ENCODE measurements at regions not wholly inside any gene's neighbourhood (a gene's known extent, or its start where the extent isn't known, plus 50 kb on each side); places are given as distances from the start of the nearest gene placed in this dataset.

GRCh38 chr17:34823023-34823422 lies 138.2 kb downstream of the CCT6B start (continued):
- TF ChIP-seq ZZZ3 (CRISPR knock-in tag; IDR thresholded peaks at IDR 0.05; ENCODE audit: borderline replicate concordance) (no peak), FOXA3 (CRISPR knock-in tag; IDR thresholded peaks at IDR 0.05) (no peak), IRF2 (CRISPR knock-in tag; IDR thresholded peaks at IDR 0.05) (no peak), ZNF512 (CRISPR knock-in tag; IDR thresholded peaks at IDR 0.05) (no peak)

GRCh38 chr17:34822007-34822739 lies 139.1 kb downstream of the CCT6B start:
- Histone ChIP-seq H3K9me3 (ENCODE audit: low read length) (no peaks in the 10 kb centered on the region), H3K79me2 (ENCODE audit: insufficient read depth, low read length) (no peaks in the 10 kb centered on the region), H3K9ac (ENCODE audit: insufficient read depth, low read depth, low read length) (no peak overlapping the region), H3K4me1 (ENCODE audit: insufficient read depth, low read length) (no peaks in the 10 kb centered on the region), H3K36me3 (replicated peaks in 1 of 2; ENCODE audit: control insufficient read depth in 1 of 2, insufficient read depth in 2 of 2, low read length in 2 of 2) (no peaks in the 10 kb centered on the region), H4K20me1 (ENCODE audit: insufficient read depth, low read length) (no peaks in the 10 kb centered on the region), H3K4me2 (ENCODE audit: low read depth, low read length) (no peak overlapping the region), H3K4me3 (replicated peaks in 1 of 3; ENCODE audit: insufficient read depth in 1 of 3, low read depth in 2 of 3, low read length in 3 of 3) (no peak overlapping the region), H3K27me3 (ENCODE audit: control insufficient read depth in 1 of 2, insufficient read depth in 2 of 2, low read length in 2 of 2) (peaks cover 2 to 12% of the 10 kb centered on the region in 2 experiments; a peak in 3 of 5 replicates), H2AFZ (ENCODE audit: low read length) (no peak overlapping the region), H3K27ac (ENCODE audit: extremely low read length, insufficient read depth, low read length) (no peak overlapping the region)
- in situ Hi-C loops (cut with HindIII; ENCODE audit: extremely low pct_ligation_motif_present, low pct_unique_long_range_greater_than_20kb) (no loop called here), intact Hi-C loops (cut with micrococcal nuclease; ENCODE audit: unreplicated experiment) (no loop called here)
- DNase-seq (ENCODE audit: low spot score) (no peak), ATAC-seq (no peak), FAIRE-seq (no peak)
- TF ChIP-seq ZNF672 (CRISPR knock-in tag; IDR thresholded peaks at IDR 0.05) (no peak), NFIC (IDR thresholded peaks at IDR 0.05; ENCODE audit: low read length) (no peak), NCOA2 (CRISPR knock-in tag; IDR thresholded peaks at IDR 0.05) (no peak), MATR3 (CRISPR knock-in tag; IDR thresholded peaks at IDR 0.05) (no peak), ZNF354B (CRISPR knock-in tag; IDR thresholded peaks at IDR 0.05) (no peak), RFX1 (IDR thresholded peaks at IDR 0.05) (no peak), ZNF737 (CRISPR knock-in tag; IDR thresholded peaks at IDR 0.05; ENCODE audit: borderline replicate concordance) (no peak), FOXO4 (CRISPR knock-in tag; conservative IDR thresholded peaks at IDR 0.05) (no peak), ZNF446 (CRISPR knock-in tag; IDR thresholded peaks at IDR 0.05) (no peak), HNF4A (CRISPR knock-in tag; IDR thresholded peaks at IDR 0.05) (no peak), ZNF607 (CRISPR knock-in tag; IDR thresholded peaks at IDR 0.05; ENCODE audit: borderline replicate concordance) (no peak), ZNF382 (CRISPR knock-in tag; IDR thresholded peaks at IDR 0.05; ENCODE audit: borderline replicate concordance) (no peak), ZMYM4 (CRISPR knock-in tag; IDR thresholded peaks at IDR 0.05) (no peak), ZNF598 (CRISPR knock-in tag; IDR thresholded peaks at IDR 0.05; ENCODE audit: borderline replicate concordance) (no peak), ZFP36L2 (CRISPR knock-in tag; IDR thresholded peaks at IDR 0.05) (no peak)
- 10% methylated on average over 3 of the region's 10 CpGs for WGBS (ENCODE audit: low lambda C conversion rate)
- BruUV-seq (replicated peaks), result no TSS peak
- ChIA-PET POLR2A (no interaction called here), CTCF (ENCODE audit: low intra/inter-chr PET ratio, low total read pairs) (no interaction called here)
